ENCODE measurements at regions not wholly inside any gene's neighbourhood (a gene's known extent, or its start where the extent isn't known, plus 50 kb on each side); places are given as distances from the start of the nearest gene placed in this dataset.

- no peak overlapping the region for H3K4me3 ChIP-seq (replicated peaks in 1 of 3; ENCODE audit: low read depth in 2 of 3, low read length in 3 of 3)
- H3K9ac ChIP-seq (ENCODE audit: insufficient read depth, low read length, poor library complexity, severe bottlenecking) = no peak overlapping the region
- no peaks in the 10 kb centered on the region for H4K20me1 ChIP-seq (ENCODE audit: insufficient read depth, low read length)
- intact Hi-C loops (cut with micrococcal nuclease) = no loop called here
- Mint-ChIP-seq H3K9me3 (peaks cover 0 to 3% (median 0%) of the 10 kb centered on the region in 7 donors), H3K27me3 (ENCODE audit: low read depth in 3 of 3) (peaks cover 3 to 16% (median 10%) of the 10 kb centered on the region in 3 donors), H3K4me1 (no peaks in the 10 kb centered on the region), H3K27ac (no peak overlapping the region), H3K4me3 (no peak overlapping the region), H3K36me3 (no peaks in the 10 kb centered on the region)
- no peak for DNase-seq
- H3K9me3 ChIP-seq (replicated peaks in 1 of 2; ENCODE audit: control insufficient read depth in 1 of 2, insufficient read depth in 1 of 2, low read length in 2 of 2) = no peaks in the 10 kb centered on the region
- H3K27ac ChIP-seq (ENCODE audit: low read depth in 1 of 2, low read length in 2 of 2) = no peak overlapping the region
- H3K36me3 ChIP-seq (replicated peaks in 1 of 2; ENCODE audit: control insufficient read depth in 1 of 2, insufficient read depth in 2 of 2, low read length in 2 of 2) = no peaks in the 10 kb centered on the region
- whole genome bisulfite sequencing (ENCODE audit: insufficient coverage) = 83% methylated on average over 3 of the region's 6 CpGs
- no peak for TF ChIP-seq CTCF (IDR thresholded peaks at IDR 0.05)
- no peak overlapping the region for H2AFZ ChIP-seq (ENCODE audit: insufficient read depth, low read depth, low read length, poor library complexity, severe bottlenecking)
- H3K27me3 ChIP-seq (ENCODE audit: control insufficient read depth in 2 of 2, insufficient read depth in 2 of 2, low read length in 2 of 2) = peaks cover 0 to 4% of the 10 kb centered on the region in 2 donors
- peaks cover 0 to 3% of the 10 kb centered on the region in 2 donors for H3K4me1 ChIP-seq (ENCODE audit: control insufficient read depth in 1 of 2, insufficient read depth in 2 of 2, low read length in 2 of 2)
- no peaks in the 10 kb centered on the region for H3K79me2 ChIP-seq (ENCODE audit: insufficient read depth, low read length)
- no peak overlapping the region for H3K4me2 ChIP-seq (replicated peaks; ENCODE audit: extremely low read depth, low read length, poor library complexity, severe bottlenecking)
Observed at GRCh38 chr11:116071241-116071640, 567.0 kb upstream of the CADM1 start.

GRCh38 chr11:116070520-116070919, 566.3 kb upstream of the CADM1 start:
- H3K9me3 Mint-ChIP-seq = peaks cover 0 to 3% (median 0%) of the 10 kb centered on the region in 7 donors
- no peak overlapping the region for H3K4me3 Mint-ChIP-seq
- Histone ChIP-seq H3K4me1 (ENCODE audit: control insufficient read depth in 1 of 2, insufficient read depth in 2 of 2, low read length in 2 of 2) (peaks cover 0 to 3% of the 10 kb centered on the region in 2 donors), H3K79me2 (ENCODE audit: insufficient read depth, low read length) (no peaks in the 10 kb centered on the region), H3K9me3 (replicated peaks in 1 of 2; ENCODE audit: control insufficient read depth in 1 of 2, insufficient read depth in 1 of 2, low read length in 2 of 2) (no peaks in the 10 kb centered on the region), H3K4me2 (replicated peaks; ENCODE audit: extremely low read depth, low read length, poor library complexity, severe bottlenecking) (no peak overlapping the region), H4K20me1 (ENCODE audit: insufficient read depth, low read length) (no peaks in the 10 kb centered on the region), H3K9ac (ENCODE audit: insufficient read depth, low read length, poor library complexity, severe bottlenecking) (no peak overlapping the region), H2AFZ (ENCODE audit: insufficient read depth, low read depth, low read length, poor library complexity, severe bottlenecking) (no peak overlapping the region), H3K36me3 (replicated peaks in 1 of 2; ENCODE audit: control insufficient read depth in 1 of 2, insufficient read depth in 2 of 2, low read length in 2 of 2) (no peaks in the 10 kb centered on the region), H3K4me3 (replicated peaks in 1 of 3; ENCODE audit: low read depth in 2 of 3, low read length in 3 of 3) (no peak overlapping the region), H3K27me3 (ENCODE audit: control insufficient read depth in 2 of 2, insufficient read depth in 2 of 2, low read length in 2 of 2) (peaks cover 0 to 4% of the 10 kb centered on the region in 2 donors), H3K27ac (ENCODE audit: low read depth in 1 of 2, low read length in 2 of 2) (no peak overlapping the region)
- no peaks in the 10 kb centered on the region for H3K36me3 Mint-ChIP-seq
- H3K27me3 Mint-ChIP-seq (ENCODE audit: low read depth in 3 of 3) = peaks cover 3 to 16% (median 10%) of the 10 kb centered on the region in 3 donors
- peaks cover 2% of the 10 kb centered on the region for H3K4me1 Mint-ChIP-seq
- intact Hi-C loops (cut with micrococcal nuclease) = no loop called here
- DNase-seq = no peak
- H3K27ac Mint-ChIP-seq = no peak overlapping the region
- WGBS (ENCODE audit: insufficient coverage) = 5% methylated on average over 2 of the region's 4 CpGs
- TF ChIP-seq CTCF (IDR thresholded peaks at IDR 0.05) = no peak

Data from CD14-positive monocyte (primary cell).